Prostate gland (tissue), 2 donors: ENCODE measurements at regions not wholly inside any gene's neighbourhood (a gene's known extent, or its start where the extent isn't known, plus 50 kb on each side); places are given as distances from the start of the nearest gene placed in this dataset.

Source experiments
- POLR2A ChIP-seq: fragments of 450-650 bp; IDR thresholded peaks from one replicate; pipeline ENCODE4 v1.6.1; 2016; ENCODE audit warnings: antibody characterized with exemption, mild to moderate bottlenecking
- TF ChIP-seq, protein P1 (sequence below), 4 experiments: fragments of 200-600 bp in 2 of 4; fragments of 450-650 bp in 2 of 4; sonication (generic) in 2 of 4; IDR thresholded peaks; 1 replicate in 3 of 4; 2 replicates in 1 of 4; pipeline ENCODE4 v1.5.1; 2016 to 2019; ENCODE audit warnings: antibody characterized with exemption in 4 of 4, mild to moderate bottlenecking in 2 of 4, moderate library complexity in 2 of 4

DNA sequence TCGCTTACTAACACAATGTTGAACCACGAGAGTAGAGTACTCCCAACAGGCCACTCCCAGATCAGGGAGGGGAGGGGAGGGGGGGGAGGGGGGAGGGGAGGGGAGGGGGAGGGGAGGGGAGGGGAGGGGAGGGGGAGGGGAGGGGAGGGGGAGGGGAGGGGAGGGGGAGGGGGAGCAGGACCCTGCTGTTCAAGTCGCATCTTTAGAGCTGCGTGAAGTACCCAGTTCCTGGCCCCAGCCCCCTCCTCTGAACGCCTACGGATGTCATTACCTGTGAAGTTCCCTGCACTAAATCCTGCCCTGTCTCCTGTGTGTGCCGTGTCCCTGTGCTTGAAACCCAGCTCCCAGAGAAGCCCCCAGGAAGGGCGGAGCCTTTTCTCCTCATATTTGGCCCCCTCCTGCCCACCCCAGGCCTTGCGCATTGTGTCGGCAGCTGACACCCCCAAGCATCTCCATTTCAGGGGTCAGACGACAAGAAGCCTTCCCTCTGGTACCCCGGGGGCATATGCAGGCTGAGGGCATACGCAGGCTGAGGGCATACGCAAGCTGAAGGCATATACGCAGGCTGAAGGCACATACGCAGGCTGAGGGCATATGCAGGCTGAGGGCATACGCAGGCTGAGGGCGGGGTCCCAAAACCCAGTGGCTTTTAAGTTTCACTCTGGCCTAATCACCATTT is 330.2 kb downstream of the C16orf95 start:
- TF ChIP-seq POLR2A, result no peak
- TF ChIP-seq, protein P1, sequence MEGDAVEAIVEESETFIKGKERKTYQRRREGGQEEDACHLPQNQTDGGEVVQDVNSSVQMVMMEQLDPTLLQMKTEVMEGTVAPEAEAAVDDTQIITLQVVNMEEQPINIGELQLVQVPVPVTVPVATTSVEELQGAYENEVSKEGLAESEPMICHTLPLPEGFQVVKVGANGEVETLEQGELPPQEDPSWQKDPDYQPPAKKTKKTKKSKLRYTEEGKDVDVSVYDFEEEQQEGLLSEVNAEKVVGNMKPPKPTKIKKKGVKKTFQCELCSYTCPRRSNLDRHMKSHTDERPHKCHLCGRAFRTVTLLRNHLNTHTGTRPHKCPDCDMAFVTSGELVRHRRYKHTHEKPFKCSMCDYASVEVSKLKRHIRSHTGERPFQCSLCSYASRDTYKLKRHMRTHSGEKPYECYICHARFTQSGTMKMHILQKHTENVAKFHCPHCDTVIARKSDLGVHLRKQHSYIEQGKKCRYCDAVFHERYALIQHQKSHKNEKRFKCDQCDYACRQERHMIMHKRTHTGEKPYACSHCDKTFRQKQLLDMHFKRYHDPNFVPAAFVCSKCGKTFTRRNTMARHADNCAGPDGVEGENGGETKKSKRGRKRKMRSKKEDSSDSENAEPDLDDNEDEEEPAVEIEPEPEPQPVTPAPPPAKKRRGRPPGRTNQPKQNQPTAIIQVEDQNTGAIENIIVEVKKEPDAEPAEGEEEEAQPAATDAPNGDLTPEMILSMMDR (IDR thresholded peaks at IDR 0.05), result no peak
